ENCODE measurements at regions not wholly inside any gene's neighbourhood (a gene's known extent, or its start where the extent isn't known, plus 50 kb on each side); places are given as distances from the start of the nearest gene placed in this dataset.

DNA sequence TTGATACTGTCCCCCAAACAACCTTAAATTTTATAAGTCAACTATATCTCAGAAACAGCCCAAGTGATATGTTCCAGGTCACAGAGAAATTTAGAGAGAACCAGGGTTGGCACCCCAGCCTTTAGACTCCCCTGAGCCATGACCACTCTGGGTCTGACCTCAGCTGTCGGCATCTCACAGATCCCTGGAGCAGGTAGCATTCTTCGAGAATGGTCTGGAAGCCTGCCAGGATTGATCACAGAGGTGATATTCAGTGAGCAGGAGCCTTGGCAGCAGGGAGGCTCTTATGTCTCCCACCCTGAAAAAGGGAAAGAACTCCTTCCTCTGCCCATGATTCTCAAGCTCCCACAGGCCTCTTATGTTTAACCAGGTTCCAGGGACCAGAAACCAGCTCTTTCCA is 58.2 kb downstream of the PLK2 start:
- Histone ChIP-seq H3F3A (replicated peaks; ENCODE audit: insufficient read depth) (peaks cover 2% of the 10 kb centered on the region), H3K4me2 (no peak overlapping the region), H3K9me3 (no peaks in the 10 kb centered on the region), H3K4me1 (ENCODE audit: control insufficient read depth in 1 of 2, insufficient read depth in 2 of 2, low read depth in 1 of 2, low read length in 1 of 2) (peaks cover 0 to 2% of the 10 kb centered on the region in 2 experiments; a peak in 1 of 4 replicates), H4K20me1 (ENCODE audit: insufficient read depth) (no peaks in the 10 kb centered on the region), H3K27ac (ENCODE audit: low read depth in 2 of 2, low read length in 1 of 2) (no peak overlapping the region), H3K9me2 (no peaks in the 10 kb centered on the region), H2AFZ (ENCODE audit: low read depth) (no peak overlapping the region), H3K9ac (no peak overlapping the region), H3K79me2 (ENCODE audit: insufficient read depth) (no peaks in the 10 kb centered on the region), H3K4me3 (ENCODE audit: low read depth in 2 of 2, low read length in 1 of 2) (no peak overlapping the region), H3K36me3 (replicated peaks in 1 of 2; ENCODE audit: control insufficient read depth in 1 of 2, insufficient read depth in 2 of 2, low read length in 1 of 2) (no peaks in the 10 kb centered on the region), H3K27me3 (ENCODE audit: insufficient read depth) (no peaks in the 10 kb centered on the region)
- WGBS (ENCODE audit: low lambda C conversion rate) = 82% methylated on average over 2 of the region's 2 CpGs
- DNase-seq = no peak
- TF ChIP-seq, protein P1, sequence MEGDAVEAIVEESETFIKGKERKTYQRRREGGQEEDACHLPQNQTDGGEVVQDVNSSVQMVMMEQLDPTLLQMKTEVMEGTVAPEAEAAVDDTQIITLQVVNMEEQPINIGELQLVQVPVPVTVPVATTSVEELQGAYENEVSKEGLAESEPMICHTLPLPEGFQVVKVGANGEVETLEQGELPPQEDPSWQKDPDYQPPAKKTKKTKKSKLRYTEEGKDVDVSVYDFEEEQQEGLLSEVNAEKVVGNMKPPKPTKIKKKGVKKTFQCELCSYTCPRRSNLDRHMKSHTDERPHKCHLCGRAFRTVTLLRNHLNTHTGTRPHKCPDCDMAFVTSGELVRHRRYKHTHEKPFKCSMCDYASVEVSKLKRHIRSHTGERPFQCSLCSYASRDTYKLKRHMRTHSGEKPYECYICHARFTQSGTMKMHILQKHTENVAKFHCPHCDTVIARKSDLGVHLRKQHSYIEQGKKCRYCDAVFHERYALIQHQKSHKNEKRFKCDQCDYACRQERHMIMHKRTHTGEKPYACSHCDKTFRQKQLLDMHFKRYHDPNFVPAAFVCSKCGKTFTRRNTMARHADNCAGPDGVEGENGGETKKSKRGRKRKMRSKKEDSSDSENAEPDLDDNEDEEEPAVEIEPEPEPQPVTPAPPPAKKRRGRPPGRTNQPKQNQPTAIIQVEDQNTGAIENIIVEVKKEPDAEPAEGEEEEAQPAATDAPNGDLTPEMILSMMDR (IDR thresholded peaks at IDR 0.05) = no peak
- TF ChIP-seq RFX5 (IDR thresholded peaks at IDR 0.05; ENCODE audit: low read length) (no peak), YY1 (IDR thresholded peaks at IDR 0.05; ENCODE audit: low read depth) (no peak), POLR2AphosphoS5 (IDR thresholded peaks at IDR 0.05; ENCODE audit: low read depth, low read length) (no peak), FOSL2 (IDR thresholded peaks at IDR 0.05; ENCODE audit: borderline replicate concordance, low read depth) (no peak), TCF12 (IDR thresholded peaks at IDR 0.05) (no peak), EP300 (IDR thresholded peaks at IDR 0.05; ENCODE audit: borderline replicate concordance in 1 of 2, low read depth in 1 of 2, low read length in 1 of 2) (no peak), RAD21 (IDR thresholded peaks at IDR 0.05; ENCODE audit: low read length) (no peak), TAF1 (IDR thresholded peaks at IDR 0.05; ENCODE audit: borderline replicate concordance, low read depth, low read length) (no peak), TEAD4 (IDR thresholded peaks at IDR 0.05; ENCODE audit: borderline replicate concordance, insufficient read depth) (no peak), MEF2A (IDR thresholded peaks at IDR 0.05; ENCODE audit: borderline replicate concordance, low read depth) (no peak), MXI1 (IDR thresholded peaks at IDR 0.05; ENCODE audit: low read depth, low read length) (no peak), NFIC (IDR thresholded peaks at IDR 0.05; ENCODE audit: borderline replicate concordance) (no peak)
- TF ChIP-seq, protein P2, sequence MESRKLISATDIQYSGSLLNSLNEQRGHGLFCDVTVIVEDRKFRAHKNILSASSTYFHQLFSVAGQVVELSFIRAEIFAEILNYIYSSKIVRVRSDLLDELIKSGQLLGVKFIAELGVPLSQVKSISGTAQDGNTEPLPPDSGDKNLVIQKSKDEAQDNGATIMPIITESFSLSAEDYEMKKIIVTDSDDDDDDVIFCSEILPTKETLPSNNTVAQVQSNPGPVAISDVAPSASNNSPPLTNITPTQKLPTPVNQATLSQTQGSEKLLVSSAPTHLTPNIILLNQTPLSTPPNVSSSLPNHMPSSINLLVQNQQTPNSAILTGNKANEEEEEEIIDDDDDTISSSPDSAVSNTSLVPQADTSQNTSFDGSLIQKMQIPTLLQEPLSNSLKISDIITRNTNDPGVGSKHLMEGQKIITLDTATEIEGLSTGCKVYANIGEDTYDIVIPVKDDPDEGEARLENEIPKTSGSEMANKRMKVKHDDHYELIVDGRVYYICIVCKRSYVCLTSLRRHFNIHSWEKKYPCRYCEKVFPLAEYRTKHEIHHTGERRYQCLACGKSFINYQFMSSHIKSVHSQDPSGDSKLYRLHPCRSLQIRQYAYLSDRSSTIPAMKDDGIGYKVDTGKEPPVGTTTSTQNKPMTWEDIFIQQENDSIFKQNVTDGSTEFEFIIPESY (IDR thresholded peaks at IDR 0.05; ENCODE audit: borderline replicate concordance, low read depth) = no peak
- TF ChIP-seq, protein P3, sequence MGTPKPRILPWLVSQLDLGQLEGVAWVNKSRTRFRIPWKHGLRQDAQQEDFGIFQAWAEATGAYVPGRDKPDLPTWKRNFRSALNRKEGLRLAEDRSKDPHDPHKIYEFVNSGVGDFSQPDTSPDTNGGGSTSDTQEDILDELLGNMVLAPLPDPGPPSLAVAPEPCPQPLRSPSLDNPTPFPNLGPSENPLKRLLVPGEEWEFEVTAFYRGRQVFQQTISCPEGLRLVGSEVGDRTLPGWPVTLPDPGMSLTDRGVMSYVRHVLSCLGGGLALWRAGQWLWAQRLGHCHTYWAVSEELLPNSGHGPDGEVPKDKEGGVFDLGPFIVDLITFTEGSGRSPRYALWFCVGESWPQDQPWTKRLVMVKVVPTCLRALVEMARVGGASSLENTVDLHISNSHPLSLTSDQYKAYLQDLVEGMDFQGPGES (IDR thresholded peaks at IDR 0.05; ENCODE audit: low read depth, low read length) = no peak
- TF ChIP-seq, protein P4, sequence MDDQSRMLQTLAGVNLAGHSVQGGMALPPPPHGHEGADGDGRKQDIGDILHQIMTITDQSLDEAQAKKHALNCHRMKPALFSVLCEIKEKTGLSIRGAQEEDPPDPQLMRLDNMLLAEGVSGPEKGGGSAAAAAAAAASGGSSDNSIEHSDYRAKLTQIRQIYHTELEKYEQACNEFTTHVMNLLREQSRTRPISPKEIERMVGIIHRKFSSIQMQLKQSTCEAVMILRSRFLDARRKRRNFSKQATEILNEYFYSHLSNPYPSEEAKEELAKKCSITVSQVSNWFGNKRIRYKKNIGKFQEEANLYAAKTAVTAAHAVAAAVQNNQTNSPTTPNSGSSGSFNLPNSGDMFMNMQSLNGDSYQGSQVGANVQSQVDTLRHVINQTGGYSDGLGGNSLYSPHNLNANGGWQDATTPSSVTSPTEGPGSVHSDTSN (IDR thresholded peaks at IDR 0.05) = no peak
- ChIA-PET POLR2A (no interaction called here), CTCF (interaction anchor here (1.1 kb wide), 1 partner anchor 623 kb away, joined by 3 read pairs; no protein-coding TSS in a partner anchor)
